ENCODE measurements at regions not wholly inside any gene's neighbourhood (a gene's known extent, or its start where the extent isn't known, plus 50 kb on each side); places are given as distances from the start of the nearest gene placed in this dataset.

DNA sequence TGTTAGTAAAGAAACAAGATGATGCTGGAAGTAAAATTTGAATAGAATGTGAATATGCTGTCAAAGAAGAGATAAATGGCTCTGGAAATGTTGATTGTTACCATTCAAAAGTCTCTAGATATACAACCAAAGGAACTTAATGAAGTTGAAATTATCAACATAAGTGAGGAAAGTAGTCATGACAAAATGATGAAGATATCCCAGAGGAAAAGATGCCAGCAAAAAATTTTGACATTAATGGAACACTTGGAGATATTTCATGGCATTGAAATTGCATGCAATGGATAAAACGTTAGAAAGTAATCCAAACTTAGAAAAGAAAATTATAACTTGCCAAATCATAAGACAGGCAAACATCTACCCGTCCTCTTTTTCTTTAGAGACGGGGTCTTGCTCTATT is 154.5 kb upstream of the OLFM3 start (continued):
- TF ChIP-seq MXI1 (IDR thresholded peaks at IDR 0.05; ENCODE audit: low read depth, low read length) = no peak
- TF ChIP-seq YY1 (IDR thresholded peaks at IDR 0.05; ENCODE audit: low read depth) = no peak

DNA sequence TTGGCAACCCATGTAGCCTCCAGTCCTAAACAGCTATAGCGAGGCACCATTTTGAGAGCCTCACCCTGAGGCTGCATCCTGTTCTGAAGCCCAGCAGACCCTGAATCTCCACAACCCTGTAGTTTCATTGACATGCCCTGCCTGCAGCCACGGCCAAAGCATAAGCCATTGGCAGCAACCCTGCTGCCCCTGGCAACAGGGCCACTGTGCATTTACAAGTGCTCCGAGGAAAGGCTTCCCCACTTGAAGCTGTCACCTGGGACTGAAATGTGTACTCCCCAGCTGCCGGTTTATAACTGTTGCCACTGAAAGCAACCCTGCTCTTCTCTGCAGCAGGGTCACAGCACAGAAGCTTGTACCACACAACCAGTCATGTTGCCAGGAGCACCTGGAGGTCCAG is 124.2 kb upstream of the OLFM3 start:
- Histone ChIP-seq H3K27me3 (ENCODE audit: insufficient read depth) (no peaks in the 10 kb centered on the region), H2AFZ (ENCODE audit: low read depth) (no peak overlapping the region), H4K20me1 (ENCODE audit: insufficient read depth) (no peaks in the 10 kb centered on the region), H3F3A (replicated peaks; ENCODE audit: insufficient read depth) (no peaks in the 10 kb centered on the region), H3K9me3 (no peaks in the 10 kb centered on the region), H3K27ac (ENCODE audit: low read depth in 2 of 2, low read length in 1 of 2) (no peak overlapping the region), H3K4me3 (ENCODE audit: low read depth in 2 of 2, low read length in 1 of 2) (no peak overlapping the region), H3K9ac (no peak overlapping the region), H3K4me1 (ENCODE audit: control insufficient read depth in 1 of 2, insufficient read depth in 2 of 2, low read depth in 1 of 2, low read length in 1 of 2) (no peaks in the 10 kb centered on the region; a peak in 1 of 4 replicates), H3K36me3 (replicated peaks in 1 of 2; ENCODE audit: control insufficient read depth in 1 of 2, insufficient read depth in 2 of 2, low read length in 1 of 2) (no peaks in the 10 kb centered on the region), H3K4me2 (no peak overlapping the region), H3K9me2 (no peaks in the 10 kb centered on the region), H3K79me2 (ENCODE audit: insufficient read depth) (no peaks in the 10 kb centered on the region)
- DNase-seq = no peak
- CTCF ChIA-PET = interaction anchor here (0.8 kb wide), 1 partner anchor 240 kb away, joined by 3 read pairs; no protein-coding TSS in a partner anchor
- 42% methylated on average over 4 of the region's 4 CpGs for WGBS (ENCODE audit: low lambda C conversion rate)
- TF ChIP-seq JUND (IDR thresholded peaks at IDR 0.05) (no peak), TCF12 (IDR thresholded peaks at IDR 0.05) (no peak), SMC3 (IDR thresholded peaks at IDR 0.05; ENCODE audit: low read depth, low read length) (no peak), RXRA (IDR thresholded peaks at IDR 0.05; ENCODE audit: borderline replicate concordance, low read depth) (no peak), NRF1 (IDR thresholded peaks at IDR 0.05; ENCODE audit: low read depth, low read length) (no peak), SIN3A (IDR thresholded peaks at IDR 0.05; ENCODE audit: borderline replicate concordance, low read depth, low read length) (no peak), FOXJ3 (CRISPR knock-in tag; IDR thresholded peaks at IDR 0.05) (no peak), MXI1 (IDR thresholded peaks at IDR 0.05; ENCODE audit: low read depth, low read length) (no peak), MEF2A (IDR thresholded peaks at IDR 0.05; ENCODE audit: borderline replicate concordance, low read depth) (no peak), RAD21 (IDR thresholded peaks at IDR 0.05; ENCODE audit: low read length) (no peak), YY1 (IDR thresholded peaks at IDR 0.05; ENCODE audit: low read depth) (no peak), FOXM1 (IDR thresholded peaks at IDR 0.05; ENCODE audit: low read depth) (no peak), NFIC (IDR thresholded peaks at IDR 0.05; ENCODE audit: borderline replicate concordance) (no peak)
- TF ChIP-seq, protein P1, sequence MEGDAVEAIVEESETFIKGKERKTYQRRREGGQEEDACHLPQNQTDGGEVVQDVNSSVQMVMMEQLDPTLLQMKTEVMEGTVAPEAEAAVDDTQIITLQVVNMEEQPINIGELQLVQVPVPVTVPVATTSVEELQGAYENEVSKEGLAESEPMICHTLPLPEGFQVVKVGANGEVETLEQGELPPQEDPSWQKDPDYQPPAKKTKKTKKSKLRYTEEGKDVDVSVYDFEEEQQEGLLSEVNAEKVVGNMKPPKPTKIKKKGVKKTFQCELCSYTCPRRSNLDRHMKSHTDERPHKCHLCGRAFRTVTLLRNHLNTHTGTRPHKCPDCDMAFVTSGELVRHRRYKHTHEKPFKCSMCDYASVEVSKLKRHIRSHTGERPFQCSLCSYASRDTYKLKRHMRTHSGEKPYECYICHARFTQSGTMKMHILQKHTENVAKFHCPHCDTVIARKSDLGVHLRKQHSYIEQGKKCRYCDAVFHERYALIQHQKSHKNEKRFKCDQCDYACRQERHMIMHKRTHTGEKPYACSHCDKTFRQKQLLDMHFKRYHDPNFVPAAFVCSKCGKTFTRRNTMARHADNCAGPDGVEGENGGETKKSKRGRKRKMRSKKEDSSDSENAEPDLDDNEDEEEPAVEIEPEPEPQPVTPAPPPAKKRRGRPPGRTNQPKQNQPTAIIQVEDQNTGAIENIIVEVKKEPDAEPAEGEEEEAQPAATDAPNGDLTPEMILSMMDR (IDR thresholded peaks at IDR 0.05) = no peak
- POLR2A ChIA-PET = no interaction called here

DNA sequence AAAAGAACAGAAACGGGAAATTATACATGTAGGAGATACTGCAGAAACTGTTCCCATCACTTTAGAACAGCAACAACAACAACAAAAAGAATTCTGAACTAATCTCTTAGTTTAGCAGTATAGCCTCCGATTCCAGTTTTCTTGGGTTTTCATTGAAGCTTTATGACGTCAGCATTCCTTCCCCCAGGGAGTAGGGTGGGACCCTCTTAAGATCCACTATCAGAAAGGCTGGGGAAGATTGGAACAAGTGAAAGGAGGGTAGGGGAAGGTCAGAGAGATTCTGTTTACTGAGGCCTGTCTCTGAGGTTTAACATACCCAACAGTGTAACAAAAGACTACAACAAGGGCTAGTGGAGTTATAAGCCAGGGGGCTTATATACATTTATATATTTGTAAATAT is 121.4 kb upstream of the OLFM3 start:
- Histone ChIP-seq H3K36me3 (replicated peaks in 1 of 2; ENCODE audit: control insufficient read depth in 1 of 2, insufficient read depth in 2 of 2, low read length in 1 of 2) (no peaks in the 10 kb centered on the region), H3K9me3 (no peaks in the 10 kb centered on the region), H3K27me3 (ENCODE audit: insufficient read depth) (no peaks in the 10 kb centered on the region), H4K20me1 (ENCODE audit: insufficient read depth) (no peaks in the 10 kb centered on the region), H3K9me2 (no peaks in the 10 kb centered on the region), H2AFZ (ENCODE audit: low read depth) (no peak overlapping the region), H3K79me2 (ENCODE audit: insufficient read depth) (no peaks in the 10 kb centered on the region), H3K4me2 (no peak overlapping the region), H3K4me3 (ENCODE audit: low read depth in 2 of 2, low read length in 1 of 2) (no peak overlapping the region), H3K9ac (no peak overlapping the region), H3F3A (replicated peaks; ENCODE audit: insufficient read depth) (no peaks in the 10 kb centered on the region), H3K27ac (ENCODE audit: low read depth in 2 of 2, low read length in 1 of 2) (no peak overlapping the region), H3K4me1 (ENCODE audit: control insufficient read depth in 1 of 2, insufficient read depth in 2 of 2, low read depth in 1 of 2, low read length in 1 of 2) (peaks cover 0 to 3% of the 10 kb centered on the region in 2 experiments; a peak in 2 of 4 replicates)
- CTCF ChIA-PET = no interaction called here
- WGBS (ENCODE audit: low lambda C conversion rate) = 53% methylated on average over 3 of the region's 3 CpGs
- DNase-seq = no peak
- POLR2A ChIA-PET = no interaction called here
- TF ChIP-seq, protein P1 (IDR thresholded peaks at IDR 0.05) = no peak
- TF ChIP-seq GATA2 (CRISPR knock-in tag; IDR thresholded peaks at IDR 0.05) (no peak), POLR2AphosphoS5 (IDR thresholded peaks at IDR 0.05; ENCODE audit: low read depth, low read length) (no peak), TAF1 (IDR thresholded peaks at IDR 0.05; ENCODE audit: borderline replicate concordance, low read depth, low read length) (no peak), RCOR1 (IDR thresholded peaks at IDR 0.05; ENCODE audit: low read length) (no peak), SIN3A (IDR thresholded peaks at IDR 0.05; ENCODE audit: borderline replicate concordance, low read depth, low read length) (no peak), NFIC (IDR thresholded peaks at IDR 0.05; ENCODE audit: borderline replicate concordance) (no peak)
- TF ChIP-seq, protein P2, sequence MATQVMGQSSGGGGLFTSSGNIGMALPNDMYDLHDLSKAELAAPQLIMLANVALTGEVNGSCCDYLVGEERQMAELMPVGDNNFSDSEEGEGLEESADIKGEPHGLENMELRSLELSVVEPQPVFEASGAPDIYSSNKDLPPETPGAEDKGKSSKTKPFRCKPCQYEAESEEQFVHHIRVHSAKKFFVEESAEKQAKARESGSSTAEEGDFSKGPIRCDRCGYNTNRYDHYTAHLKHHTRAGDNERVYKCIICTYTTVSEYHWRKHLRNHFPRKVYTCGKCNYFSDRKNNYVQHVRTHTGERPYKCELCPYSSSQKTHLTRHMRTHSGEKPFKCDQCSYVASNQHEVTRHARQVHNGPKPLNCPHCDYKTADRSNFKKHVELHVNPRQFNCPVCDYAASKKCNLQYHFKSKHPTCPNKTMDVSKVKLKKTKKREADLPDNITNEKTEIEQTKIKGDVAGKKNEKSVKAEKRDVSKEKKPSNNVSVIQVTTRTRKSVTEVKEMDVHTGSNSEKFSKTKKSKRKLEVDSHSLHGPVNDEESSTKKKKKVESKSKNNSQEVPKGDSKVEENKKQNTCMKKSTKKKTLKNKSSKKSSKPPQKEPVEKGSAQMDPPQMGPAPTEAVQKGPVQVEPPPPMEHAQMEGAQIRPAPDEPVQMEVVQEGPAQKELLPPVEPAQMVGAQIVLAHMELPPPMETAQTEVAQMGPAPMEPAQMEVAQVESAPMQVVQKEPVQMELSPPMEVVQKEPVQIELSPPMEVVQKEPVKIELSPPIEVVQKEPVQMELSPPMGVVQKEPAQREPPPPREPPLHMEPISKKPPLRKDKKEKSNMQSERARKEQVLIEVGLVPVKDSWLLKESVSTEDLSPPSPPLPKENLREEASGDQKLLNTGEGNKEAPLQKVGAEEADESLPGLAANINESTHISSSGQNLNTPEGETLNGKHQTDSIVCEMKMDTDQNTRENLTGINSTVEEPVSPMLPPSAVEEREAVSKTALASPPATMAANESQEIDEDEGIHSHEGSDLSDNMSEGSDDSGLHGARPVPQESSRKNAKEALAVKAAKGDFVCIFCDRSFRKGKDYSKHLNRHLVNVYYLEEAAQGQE (IDR thresholded peaks at IDR 0.05; ENCODE audit: low read depth, low read length) = no peak
